Suprapubic skin (tissue), 3 donors: ENCODE measurements at regions not wholly inside any gene's neighbourhood (a gene's known extent, or its start where the extent isn't known, plus 50 kb on each side); places are given as distances from the start of the nearest gene placed in this dataset.

ENCODE experiments used
- CTCF ChIP-seq, 2 donors: fragments of 200-600 bp in 1 of 2; fragments of 450-650 bp in 1 of 2; sonication (generic) in 1 of 2; IDR thresholded peaks; one replicate each; pipeline ENCODE4 v1.5.1; 2016 to 2019; ENCODE audit warnings: antibody characterized with exemption in 2 of 2, mild to moderate bottlenecking in 1 of 2, moderate library complexity in 1 of 2
- EP300 ChIP-seq: sonication (generic); formaldehyde crosslinking; IDR thresholded peaks from one replicate; pipeline ENCODE4 v1.6.1; 2017; ENCODE audit warnings: antibody characterized with exemption
- POLR2A ChIP-seq, 2 donors: fragments of 450-650 bp; IDR thresholded peaks; one replicate each; pipeline ENCODE4 v1.6.1; 2017; ENCODE audit warnings: antibody characterized with exemption in 2 of 2, mild to moderate bottlenecking in 2 of 2, moderate library complexity in 2 of 2

- no peak for TF ChIP-seq CTCF (IDR thresholded peaks at IDR 0.05)
- no peak for TF ChIP-seq POLR2A (IDR thresholded peaks at IDR 0.05)
- no peak for TF ChIP-seq EP300
Measured at GRCh38 chr10:62506371-62506770, 132.2 kb downstream of the ZNF365 start.
